T-helper 2 cell treated with Interferon-gamma antibody and Interleukin-4, amounts not matched to agents 100 ng/mL and 5 ng/mL, for 36 hours (primary cell): ENCODE measurements at regions not wholly inside any gene's neighbourhood (a gene's known extent, or its start where the extent isn't known, plus 50 kb on each side); places are given as distances from the start of the nearest gene placed in this dataset.
"Not testable (repeated sequence)": the region's sequence is repeated elsewhere in the genome, so short reads cannot be mapped to it uniquely, and the experiment has no call there.

Experiments
- intact Hi-C: fragments of 100-400 bp; cut with micrococcal nuclease; formaldehyde crosslinking; loops from one replicate; pipeline ENCODE4 v1.15.1; 2023

GRCh38 chr4:14345356-14345775 lies 656.9 kb upstream of the CPEB2 start:
- intact Hi-C loops, result no loop called here

- intact Hi-C loops, result no loop called here
Observed at GRCh38 chr4:14347526-14347925, 654.8 kb upstream of the CPEB2 start.

GRCh38 chr4:14348506-14348905 lies 653.8 kb upstream of the CPEB2 start:
- intact Hi-C loops, result no loop called here

- intact Hi-C loops, result not testable (repeated sequence)
Observed at GRCh38 chr4:14358544-14359160, 643.6 kb upstream of the CPEB2 start.

- intact Hi-C loops, result no loop called here
Observed at GRCh38 chr4:14359991-14360390, 642.3 kb upstream of the CPEB2 start.

DNA sequence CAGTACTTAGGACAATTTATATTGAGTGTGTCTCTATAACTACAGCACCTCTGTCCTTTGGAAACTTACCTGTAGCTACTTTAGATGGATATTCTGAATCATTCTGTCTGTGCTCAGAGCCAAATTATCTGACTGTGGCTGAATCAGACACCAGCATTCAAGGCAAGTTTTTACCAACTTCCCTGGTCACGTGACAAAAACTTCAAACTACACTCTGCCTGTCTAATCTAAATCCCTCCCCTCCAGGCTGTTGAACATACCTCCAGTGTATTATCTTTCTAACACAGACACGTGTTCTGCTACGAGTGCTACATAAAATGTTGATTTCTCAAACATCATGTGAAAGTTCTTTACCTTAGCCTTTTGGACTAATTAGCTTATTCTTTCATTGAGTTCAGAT lies 641.2 kb upstream of the CPEB2 start:
- intact Hi-C loops, result no loop called here

GRCh38 chr4:14362385-14362784 lies 639.9 kb upstream of the CPEB2 start:
- intact Hi-C loops, result no loop called here

DNA sequence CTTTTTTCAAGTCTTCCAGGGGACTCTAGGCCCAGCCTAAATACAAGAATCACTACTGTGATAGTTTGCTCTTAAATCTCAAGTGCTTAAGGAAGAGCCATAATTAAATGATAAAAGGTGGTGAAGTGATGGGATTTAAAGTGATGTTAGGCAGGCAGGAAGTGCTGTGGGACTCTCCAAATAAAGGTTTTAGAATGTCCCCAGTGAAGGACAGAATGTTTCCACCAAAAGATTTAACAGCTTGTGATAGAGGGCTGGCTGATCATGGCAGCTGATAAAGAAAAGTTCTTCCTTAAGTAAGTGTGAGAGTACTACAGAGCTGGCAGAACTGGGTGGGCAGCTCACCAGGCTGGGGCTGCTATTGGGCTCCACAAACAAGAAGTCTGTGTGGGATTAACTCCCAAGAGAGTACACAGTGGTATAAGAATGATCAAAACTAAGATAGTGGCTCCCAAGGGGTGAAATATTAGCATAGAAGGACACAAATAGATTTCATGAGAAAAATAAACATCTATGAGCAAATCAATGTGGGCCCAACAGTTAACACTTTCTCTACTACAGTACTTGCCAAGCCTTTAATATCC lies 637.2 kb upstream of the CPEB2 start:
- intact Hi-C loops, result no loop called here

DNA sequence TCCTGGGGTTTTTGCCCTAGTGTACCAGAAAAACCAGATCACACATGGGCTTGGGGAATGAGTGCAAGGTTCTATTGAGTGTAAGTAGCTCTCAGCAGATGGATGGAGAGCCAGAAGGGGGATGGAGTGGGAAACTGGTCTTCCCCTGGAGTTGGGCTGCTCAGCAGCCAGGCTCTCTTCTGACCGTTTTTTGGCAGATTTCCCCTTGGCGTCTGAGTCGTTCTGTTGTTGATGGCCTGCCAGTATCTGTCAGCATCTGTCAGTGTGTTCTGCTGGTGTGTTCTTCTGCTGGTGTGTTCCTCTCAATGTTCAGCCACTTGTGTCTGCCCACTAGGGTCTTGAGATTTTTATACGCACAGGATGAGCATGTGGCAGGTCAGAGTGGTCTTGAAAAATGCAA lies 633.9 kb upstream of the CPEB2 start:
- intact Hi-C loops, result no loop called here

DNA sequence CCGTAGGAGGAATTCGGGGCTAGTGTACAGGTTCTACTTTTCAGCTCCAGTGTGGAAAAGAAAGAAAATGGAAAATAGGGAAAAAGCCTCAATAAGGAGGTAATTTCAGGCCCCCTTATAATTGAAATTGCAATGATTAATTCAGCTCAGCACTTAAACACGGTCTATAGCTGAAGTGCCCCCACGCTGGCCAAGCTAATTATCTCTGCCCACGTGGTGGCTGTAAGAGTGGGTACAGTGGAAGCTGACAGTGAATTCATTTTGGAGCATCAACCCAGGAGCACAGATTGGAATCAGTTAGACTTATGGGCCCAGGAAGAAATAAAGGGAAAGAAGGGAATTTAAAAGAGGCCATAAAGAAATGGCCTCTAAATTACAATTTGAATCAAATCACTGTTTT lies 631.1 kb upstream of the CPEB2 start:
- intact Hi-C loops, result no loop called here

GRCh38 chr4:14375816-14376215 lies 626.5 kb upstream of the CPEB2 start:
- intact Hi-C loops, result no loop called here

DNA sequence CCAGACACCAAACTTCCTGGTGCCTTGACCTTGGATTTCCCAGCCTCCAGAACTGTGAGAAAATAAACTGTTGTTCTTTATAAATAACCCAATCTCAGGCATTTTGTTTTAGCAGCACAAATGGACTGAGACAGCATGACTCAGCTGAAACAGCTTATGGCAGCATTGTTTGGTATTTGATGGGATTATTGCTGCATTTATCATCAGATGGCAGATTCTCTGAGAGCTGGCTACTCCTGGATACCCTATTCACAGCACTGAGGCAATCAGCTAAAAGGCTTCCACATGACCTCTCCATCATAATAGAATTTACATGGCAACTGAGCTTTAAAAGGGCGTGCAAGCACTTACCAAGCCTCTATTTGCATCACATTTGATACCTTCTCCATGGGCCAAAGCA lies 623.1 kb upstream of the CPEB2 start:
- intact Hi-C loops, result no loop called here

DNA sequence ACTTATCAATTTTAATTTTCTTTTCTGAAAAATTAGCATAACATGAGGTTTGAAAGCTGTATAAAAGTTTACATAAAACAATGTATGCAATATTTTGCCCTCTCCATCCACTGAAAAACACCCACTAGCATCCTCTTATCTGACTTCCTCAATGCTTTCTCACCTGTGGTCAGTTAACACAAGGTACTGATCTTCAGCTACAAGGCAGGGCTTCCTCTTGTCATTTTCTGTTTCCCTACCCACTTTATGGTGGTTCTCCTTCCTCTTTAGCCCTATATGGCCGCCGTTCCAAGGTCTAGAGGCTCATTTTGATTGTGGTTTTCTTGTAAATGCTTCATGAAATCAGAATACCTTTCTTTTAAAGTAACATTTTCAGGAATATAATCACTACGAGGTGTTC lies 618.6 kb upstream of the CPEB2 start:
- intact Hi-C loops, result no loop called here

DNA sequence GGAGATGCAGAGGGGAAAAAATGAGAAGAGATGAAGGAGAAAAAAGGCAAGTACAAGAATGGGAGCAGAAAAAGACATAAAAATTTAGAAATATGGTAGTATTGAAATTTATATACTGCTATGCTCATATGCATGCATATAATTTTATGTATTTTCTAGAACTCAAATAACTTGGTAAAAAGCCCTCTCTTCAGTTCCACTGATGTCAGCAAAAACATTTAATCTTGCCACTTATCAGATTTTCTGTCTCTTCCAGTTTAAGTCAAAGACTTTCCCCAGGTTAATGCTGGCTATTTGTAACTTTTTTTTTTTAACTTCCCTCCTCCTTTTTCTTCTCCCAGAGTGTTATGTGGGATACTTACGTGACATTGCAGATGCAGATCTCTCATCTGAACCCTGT lies 617.5 kb upstream of the CPEB2 start:
- intact Hi-C loops, result no loop called here

DNA sequence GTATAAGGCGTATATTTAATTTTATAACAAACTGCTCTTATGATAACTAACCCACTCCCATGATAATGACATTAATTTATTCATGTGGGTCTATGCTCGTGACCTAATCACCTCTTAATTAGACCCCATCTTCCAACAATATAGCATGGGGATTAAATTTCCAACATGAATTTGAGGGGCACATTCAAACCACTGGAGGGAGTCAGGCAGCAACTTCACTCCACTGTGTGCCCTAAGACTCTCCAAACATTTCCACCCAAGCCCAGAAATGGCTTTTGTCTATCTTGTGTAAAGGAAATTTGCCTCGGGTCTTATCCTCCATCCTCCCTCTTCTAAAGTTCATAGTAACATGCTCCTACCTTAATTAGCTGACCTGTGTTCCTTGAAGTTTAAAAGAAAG lies 616.1 kb upstream of the CPEB2 start:
- intact Hi-C loops, result no loop called here

- intact Hi-C loops, result no loop called here
Observed at GRCh38 chr4:14387647-14388046, 614.6 kb upstream of the CPEB2 start.

GRCh38 chr4:14392378-14392777 lies 609.9 kb upstream of the CPEB2 start:
- intact Hi-C loops, result no loop called here

DNA sequence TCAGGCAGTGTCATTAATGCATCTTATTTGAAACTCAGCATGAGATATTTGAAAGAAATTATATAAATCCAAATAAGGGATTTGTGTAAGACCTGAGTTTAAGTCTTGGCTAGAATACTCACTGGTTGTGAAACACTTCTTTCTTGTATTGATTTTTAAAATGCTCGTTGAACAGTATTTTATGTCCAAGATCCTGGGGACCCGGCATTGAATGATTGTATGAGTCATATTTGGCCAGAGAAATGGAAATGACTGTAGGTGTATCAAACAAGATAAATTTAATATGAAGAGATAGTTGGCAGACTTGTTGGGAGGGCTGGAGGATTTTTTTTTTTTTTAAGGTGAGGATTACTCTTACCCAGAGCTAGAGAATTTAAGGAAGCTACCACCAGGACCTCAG lies 606.1 kb upstream of the CPEB2 start:
- intact Hi-C loops, result no loop called here

DNA sequence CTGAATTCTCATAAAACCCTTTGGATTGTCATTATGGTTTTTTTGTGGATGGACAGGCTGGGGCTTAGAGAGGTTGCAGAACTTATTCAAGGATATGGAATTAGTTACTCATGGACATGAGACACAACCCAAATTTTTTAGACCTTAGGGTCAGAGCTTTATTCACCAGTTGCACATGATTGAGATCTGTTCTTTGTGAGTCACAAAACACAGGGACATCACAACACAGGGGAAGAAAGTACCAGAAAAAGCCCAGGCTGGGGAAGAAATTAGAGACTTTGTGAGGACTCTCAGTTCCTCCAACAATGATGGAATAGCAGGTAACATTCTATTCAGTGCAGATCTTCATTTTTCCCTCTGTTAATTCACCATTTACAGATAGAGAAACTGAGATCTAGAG lies 602.4 kb upstream of the CPEB2 start:
- intact Hi-C loops, result no loop called here

- intact Hi-C loops, result no loop called here
Observed at GRCh38 chr4:14400307-14400706, 602.0 kb upstream of the CPEB2 start.

DNA sequence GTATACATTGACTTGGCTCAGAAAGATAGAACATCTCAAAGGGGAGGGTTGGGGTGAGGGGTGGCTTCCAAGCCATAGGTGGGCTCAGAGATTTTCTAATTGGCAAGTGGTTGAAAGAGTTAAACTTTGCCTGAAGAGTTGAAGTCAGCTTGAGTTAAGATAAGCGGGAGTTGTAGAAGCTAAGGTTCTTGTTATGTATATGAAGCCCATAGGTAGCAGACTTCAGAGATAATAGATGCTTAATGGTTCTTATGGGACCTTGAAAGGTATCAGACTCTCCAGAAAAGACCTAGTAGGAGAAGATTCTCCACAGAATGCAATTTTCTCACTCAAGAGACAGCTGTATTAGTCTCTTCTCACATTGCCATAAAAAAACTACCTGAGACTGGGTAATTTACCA lies 599.1 kb upstream of the CPEB2 start:
- intact Hi-C loops, result no loop called here

GRCh38 chr4:14404730-14405129 lies 597.6 kb upstream of the CPEB2 start:
- intact Hi-C loops, result no loop called here

DNA sequence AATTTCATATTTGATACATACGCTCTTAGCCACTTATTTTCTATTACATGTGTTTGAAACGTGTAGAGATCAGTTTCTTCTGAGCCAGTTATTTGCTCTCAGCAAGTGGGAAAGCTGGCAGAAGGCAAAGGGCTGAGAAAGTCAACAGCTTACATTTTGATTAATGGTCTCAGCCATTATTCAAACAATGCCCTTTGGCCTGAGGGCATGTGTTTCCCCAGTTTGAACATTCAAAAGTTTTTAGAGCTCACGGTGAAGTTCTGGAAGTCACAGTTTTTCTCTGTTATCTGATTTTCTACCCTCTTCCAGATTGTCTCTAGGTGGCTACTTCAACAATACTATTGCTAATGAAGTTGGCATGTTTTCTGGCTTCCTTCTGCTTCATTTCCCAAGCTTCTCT lies 591.8 kb upstream of the CPEB2 start:
- intact Hi-C loops, result no loop called here

DNA sequence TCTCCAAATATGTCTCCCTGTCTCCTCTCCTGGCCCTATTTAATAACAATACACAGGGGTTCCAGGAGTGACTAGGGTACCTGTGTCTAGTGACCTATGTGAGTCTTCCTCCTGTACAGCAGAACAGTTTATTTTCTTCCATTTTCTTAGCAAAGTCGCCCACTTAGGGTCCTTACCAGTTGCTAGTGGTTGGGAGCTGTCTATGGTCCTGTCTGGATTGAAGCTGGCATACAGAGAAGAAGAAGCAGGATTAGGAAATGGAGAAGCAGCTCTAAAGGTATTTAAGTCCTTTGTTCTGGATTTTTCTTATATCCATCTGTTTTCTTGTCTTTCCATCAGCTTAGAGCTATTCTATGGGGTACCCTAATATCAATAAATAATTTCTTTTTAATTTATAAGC lies 587.1 kb upstream of the CPEB2 start:
- intact Hi-C loops, result no loop called here
